GM19452 (cell line): ENCODE measurements at regions not wholly inside any gene's neighbourhood (a gene's known extent, or its start where the extent isn't known, plus 50 kb on each side); places are given as distances from the start of the nearest gene placed in this dataset.
"Not testable (repeated sequence)": the region's sequence is repeated elsewhere in the genome, so short reads cannot be mapped to it uniquely, and the experiment has no call there.

Source experiments
- ATAC-seq: cut with Tn5 transposase; IDR thresholded peaks from one replicate; pipeline ENCODE4 v1.9.1; 2021; ENCODE audit not compliant: unreplicated experiment

DNA sequence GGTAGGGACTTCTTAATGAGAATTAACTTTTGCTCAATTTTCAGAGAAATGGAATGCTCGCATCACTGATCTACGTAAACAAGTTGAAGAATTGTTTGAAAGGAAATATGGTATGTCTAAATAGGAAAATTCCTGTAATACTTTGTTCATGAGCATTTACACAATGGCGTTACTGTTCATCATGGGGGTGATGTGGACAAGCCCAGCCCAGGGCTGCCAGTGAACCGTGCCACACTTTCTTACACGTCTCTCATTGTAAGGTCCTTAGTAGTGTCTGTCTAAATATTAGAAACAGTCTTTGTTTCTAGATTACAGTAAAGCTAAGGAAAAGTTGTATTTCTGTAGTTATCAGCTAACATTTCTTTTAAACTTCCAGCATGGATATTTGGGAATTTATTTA lies 91.0 kb upstream of the SPDYE9 start:
- not testable (repeated sequence) for ATAC-seq

DNA sequence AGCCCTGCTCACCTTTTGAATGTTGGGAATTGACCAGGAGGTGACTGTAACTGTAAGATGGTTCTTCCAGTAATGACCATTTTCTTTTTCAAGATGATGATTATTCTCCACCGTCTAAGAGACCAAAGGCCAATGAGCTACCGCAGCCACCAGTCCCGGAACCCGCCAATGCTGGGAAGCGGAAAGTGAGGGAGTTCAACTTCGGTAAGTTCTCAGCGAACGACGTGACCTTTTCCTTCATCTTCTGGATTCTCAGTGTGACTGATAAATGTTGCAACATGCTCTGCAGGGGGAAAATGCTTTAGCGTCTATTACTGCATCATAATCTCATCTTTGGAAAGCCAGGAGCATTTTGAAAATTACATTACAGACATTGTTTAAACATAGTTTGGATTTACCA lies 89.5 kb upstream of the SPDYE9 start:
- ATAC-seq, result not testable (repeated sequence)

DNA sequence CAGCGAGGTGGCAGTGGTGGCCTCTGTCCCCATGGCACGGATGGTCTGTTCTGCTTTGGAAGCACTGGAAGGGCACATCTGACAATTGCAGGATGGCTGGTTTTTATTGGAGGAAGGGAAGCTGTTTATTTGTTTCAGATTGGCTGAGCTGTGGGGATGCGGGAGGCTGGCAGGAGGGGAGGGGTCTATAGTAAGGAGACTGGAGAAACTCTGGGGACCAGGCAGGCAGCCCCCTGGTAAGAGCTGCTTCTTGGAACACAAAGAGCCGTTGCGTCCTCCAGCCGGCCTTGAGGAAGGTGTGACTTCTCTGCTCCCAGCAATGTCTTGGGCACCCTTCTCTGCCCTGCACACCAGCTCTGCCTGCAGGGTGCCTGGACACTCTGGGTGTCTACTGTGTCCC lies 85.1 kb upstream of the SPDYE9 start:
- ATAC-seq, result not testable (repeated sequence)

DNA sequence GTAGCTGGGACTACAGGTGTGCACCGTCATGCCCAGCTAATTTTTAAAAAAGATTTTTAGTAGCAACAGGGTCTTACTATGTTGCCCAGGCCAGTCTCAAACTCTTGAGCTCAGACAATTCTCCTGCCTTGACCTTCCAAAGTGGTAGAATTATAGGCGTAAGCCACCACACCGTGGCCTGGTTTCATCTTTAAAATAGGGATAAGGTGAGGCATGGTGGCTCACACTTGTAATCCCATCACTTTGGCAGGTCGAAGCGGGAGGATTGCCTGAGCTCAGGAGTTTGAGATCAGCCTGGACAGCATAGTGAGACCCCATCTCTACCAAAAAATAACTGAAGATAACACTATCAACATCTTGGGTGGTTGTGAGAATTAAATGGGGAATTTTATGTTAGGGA lies 84.6 kb upstream of the SPDYE9 start:
- not testable (repeated sequence) for ATAC-seq

DNA sequence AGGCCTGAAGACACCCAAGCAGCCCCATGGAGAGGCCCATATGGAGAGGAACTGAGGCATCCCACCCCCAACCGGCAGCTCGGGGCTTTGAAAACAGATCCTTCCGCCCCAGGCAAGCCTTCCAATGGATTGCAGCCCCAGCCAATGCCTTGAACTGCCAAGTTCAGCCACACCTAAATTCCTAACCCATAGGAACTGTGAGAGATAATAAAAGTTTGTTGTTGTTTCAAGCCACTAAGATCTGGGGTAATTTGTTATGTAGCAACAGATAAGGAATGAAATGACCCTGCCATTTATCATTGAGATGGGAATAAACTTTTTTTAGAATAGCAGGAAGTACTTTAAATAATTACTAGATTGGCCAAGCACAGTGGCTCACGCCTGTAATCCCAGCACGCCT lies 80.3 kb upstream of the SPDYE9 start:
- not testable (repeated sequence) for ATAC-seq

DNA sequence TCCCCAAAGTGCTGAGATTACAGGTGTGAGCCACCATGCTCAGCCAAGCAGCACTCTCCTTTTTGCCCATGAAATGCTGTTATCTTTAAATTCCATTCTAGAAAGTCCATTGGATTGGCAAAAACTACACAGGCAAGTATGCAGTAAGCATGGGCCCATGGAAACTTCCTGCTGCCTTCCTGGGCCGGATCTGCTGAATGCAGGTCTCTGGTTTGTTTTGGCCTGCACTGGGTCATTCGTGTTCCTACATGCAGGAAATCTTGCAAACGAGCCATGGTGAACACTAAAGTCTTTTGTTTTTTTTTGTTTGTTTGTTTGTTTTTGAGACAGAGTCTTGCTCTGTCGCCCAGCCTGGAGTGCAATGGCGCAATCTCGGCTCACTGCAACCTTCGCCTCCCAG lies 76.8 kb upstream of the SPDYE9 start:
- not testable (repeated sequence) for ATAC-seq

DNA sequence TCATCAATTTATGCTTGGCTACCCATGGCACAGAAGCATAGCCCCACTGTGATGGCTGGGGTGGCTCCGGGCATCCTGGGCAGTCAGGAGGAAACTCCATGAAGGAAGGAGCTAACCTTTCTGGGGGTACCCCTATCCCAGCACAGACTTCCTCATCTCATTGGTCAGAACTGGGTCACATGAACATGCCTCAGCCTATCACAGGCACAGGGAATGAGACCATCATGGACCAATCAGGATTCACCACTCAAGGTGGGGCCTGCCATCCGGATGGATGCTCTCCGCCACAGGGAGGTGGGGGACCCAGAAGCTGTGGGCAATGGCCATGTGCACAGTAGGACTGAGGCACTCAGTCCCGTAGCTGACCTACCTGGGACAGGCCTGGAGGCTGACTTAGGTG lies 75.9 kb upstream of the SPDYE9 start:
- not testable (repeated sequence) for ATAC-seq

DNA sequence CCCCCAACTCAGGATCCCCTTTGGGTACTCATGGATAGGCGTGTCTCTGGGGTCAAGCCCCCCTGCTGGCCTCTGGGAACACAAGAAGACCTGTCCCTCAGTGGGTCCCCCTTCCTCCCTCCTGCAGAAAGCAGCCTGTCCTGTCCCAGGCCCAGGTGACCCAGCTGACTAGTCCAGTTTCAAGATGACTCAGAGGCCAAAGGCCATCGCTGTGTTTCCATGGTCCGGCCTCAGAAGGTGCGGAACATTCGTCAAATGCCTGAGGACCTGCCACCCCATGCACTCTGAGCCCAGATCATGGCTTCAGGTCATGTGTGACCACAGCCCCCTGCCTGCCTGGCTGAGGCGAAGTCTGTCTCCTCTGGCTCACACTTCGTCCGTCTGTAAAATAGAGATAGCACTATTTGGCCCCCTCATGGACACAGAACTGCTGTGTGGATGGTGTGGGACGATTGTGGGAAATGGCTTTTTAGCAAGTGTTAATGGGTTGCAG lies 71.4 kb upstream of the SPDYE9 start:
- ATAC-seq, result not testable (repeated sequence)

DNA sequence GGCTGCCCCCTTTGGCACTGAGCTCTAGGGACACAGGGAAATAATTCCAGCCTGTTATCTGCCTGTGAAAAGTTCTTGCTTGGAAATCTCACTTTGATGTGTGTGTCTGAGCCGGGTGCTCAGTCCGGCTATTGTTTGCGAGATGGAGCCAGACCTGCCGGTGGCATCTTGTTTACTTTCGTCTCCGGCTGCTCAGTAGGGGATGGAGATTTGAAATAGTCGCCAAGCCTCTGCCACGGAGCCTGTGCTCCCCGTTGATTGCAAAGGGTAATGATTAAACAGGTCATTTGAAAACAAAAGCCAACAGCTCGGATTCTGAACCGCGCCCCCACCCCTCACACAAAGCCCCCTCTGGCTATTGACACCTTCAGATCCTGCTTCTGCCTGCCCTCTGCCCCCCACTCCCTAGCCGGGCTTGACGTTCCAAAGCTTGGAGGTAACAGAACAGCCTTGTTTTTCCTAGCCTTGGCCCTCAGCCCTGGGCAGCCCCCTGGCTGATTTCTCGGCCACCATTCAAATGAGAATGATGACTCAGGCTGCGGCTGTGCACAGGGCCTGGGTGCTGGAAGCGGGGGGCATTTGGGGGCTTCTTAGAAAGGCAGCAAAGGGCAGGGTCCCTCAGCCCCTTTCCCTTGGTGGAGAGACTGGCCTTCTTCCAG lies 70.8 kb upstream of the SPDYE9 start:
- not testable (repeated sequence) for ATAC-seq

DNA sequence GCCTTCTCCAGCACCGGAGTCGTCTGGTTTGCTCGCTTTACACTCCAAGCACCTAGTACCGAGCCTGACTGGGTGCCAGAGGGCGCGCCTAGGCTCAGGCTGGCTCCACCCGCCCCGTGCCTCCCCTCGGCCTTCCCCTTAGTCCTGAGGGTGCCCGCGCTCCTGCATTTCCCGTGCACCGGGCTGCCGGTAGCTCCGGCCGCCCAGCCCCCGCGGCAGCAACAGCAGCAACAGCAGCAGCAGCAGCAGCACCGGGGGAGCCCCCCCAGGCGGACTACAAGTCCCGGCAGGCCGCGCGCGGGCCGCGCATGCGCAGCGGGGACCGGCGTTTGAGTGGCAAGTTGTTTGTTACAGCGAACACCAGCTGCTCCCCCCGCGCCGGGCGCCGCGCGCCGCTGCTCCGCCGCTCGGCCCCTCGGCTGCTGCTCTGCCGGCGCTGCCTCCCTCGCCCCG lies 68.8 kb upstream of the SPDYE9 start:
- ATAC-seq, result peak; percentile 90

DNA sequence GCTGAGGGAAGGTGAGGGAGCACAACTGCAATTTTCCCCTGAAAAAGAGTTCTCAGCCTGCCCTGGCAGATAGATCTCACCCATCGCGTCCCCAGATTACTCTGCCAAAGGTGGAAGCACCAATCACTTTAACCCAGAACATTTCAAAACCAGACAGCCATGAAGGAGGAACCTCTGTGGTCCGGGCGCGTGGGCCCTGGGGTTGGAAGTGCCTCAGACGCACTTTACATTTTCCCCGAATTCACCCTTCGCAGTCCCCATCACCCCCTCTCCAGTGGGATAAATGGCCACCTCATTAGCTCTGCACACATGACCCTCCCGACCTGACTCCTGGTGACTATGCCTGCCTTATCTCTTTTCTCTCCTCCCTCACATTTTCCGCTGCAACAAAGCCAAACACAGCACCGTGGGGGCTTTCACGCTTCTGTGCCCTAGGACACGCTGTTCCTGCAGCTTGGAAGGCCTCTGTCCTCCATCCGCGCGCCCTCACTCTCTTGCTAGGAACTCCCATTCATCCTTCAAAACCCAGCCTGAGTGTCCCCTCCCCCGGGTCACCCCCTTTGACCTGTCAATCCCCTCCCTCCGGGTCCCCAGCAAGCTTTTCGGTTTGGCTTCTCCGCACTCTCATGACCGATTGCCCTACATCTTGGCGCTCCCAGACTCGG lies 68.2 kb upstream of the SPDYE9 start:
- ATAC-seq, result not testable (repeated sequence)

DNA sequence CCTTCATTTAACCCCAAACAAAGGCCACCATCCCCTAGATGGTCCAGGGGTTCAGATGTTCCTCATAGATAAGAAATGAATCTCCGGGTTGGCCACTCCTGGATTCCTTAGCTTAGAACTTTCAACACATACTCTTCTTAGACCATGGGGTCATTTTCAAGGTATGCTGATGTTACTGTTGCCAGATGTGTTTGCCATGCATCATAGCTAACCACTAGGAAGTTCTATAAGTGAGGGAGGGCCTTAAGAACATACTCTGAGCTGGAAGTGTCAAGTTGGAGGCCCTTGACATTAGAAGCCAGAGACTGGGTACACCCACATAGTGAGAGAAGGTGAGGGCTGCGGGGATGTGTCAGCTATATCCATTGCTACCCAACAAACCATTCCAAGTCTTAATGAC lies 62.7 kb upstream of the SPDYE9 start:
- not testable (repeated sequence) for ATAC-seq

DNA sequence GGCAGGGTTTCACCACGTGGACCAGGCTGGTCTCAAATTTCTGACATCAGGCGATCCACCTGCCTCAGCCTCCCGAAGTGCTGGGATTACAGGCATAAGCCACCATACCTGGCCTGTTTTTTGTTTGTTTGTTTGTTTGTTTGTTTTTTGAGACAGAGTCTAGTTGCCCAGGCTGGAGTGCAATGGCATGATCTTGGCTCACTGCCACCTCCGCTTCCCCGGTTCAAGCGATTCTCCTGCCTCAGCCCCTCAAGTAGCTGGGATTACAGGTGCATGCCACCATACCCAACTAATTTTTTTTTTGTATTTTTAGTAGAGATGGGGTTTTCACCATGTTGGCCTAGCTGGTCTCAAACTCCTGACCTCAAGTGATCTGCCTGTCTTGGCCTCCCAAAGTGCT lies 61.8 kb upstream of the SPDYE9 start:
- not testable (repeated sequence) for ATAC-seq

DNA sequence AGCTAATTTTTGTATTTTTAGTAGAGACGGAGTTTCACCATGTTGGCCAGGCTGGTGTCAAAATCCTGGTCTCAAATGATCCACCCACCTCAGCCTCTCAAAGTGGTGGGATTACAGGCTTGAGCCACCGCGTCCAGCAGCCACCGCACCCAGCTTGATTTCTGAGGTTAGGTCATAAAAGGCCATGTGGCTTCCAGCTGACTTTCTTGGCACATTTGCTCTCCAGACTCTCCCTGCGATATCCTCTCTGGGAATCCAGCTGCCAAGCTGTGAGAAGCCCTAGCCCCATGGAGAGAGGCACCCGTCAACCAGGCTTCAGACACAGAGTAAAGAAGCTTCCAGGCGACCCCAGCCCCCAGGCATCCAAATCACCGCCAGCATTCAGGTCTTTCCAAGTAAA lies 58.2 kb upstream of the SPDYE9 start:
- not testable (repeated sequence) for ATAC-seq

DNA sequence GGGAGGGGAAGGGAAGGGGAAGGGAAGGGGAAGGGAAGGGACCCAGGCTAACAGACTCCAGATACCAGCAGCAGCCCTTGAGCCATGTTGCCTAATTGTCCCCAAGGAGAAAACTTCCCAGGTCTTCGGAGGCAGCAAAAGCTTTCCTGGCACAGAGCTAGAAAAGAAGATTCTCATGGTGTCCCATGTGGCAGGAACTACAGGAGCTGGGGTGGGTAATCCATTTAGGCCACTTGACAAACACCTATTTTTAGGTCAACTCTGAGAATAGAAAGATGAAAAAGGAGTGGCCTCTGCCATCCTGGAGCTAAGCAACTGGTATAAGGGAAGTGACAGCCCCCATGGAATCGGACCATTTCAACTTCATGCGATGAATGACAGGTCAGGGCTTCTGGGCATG lies 52.1 kb upstream of the SPDYE9 start:
- ATAC-seq, result not testable (repeated sequence)
